ENCODE measurements at regions not wholly inside any gene's neighbourhood (a gene's known extent, or its start where the extent isn't known, plus 50 kb on each side); places are given as distances from the start of the nearest gene placed in this dataset.
A peak's percentile ranks its signal among the peaks of the same experiment; 100 is the strongest.

DNA sequence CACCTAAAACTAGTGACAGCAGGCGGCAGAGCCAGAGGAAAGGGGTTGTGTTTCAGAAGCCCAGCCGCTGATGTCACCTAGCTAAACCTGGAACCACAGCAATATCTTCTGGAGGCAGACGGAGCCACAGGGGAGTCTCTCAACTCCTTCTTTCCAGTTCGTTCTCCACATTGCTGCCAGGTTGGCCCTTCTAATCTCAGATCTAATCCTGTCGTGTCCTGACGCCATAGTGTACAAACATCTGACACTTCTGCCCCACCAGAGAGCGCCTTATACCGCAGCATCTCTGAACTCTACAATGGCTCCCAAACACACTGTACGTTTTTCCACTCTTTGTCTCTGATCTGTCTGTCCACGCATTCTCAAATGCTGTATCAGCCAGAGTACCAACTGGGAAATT lies 240.0 kb downstream of the SMARCA2 start:
- H4K8ac ChIP-seq (ENCODE audit: low read depth in 2 of 2, low read length in 2 of 2) = no peak overlapping the region
- no peak overlapping the region for H3K23ac ChIP-seq (ENCODE audit: low read depth, low read length)
- intact Hi-C loops (cut with micrococcal nuclease) = no loop called here
- H3K18ac ChIP-seq (ENCODE audit: low read depth, low read length) = no peak overlapping the region
- no peak overlapping the region for H2BK5ac ChIP-seq (ENCODE audit: low read depth, low read length, poor library complexity, severe bottlenecking)
- no peak overlapping the region for H2BK20ac ChIP-seq (ENCODE audit: low read depth, low read length)
- H2AK5ac ChIP-seq (ENCODE audit: low read depth, low read length) = no peak overlapping the region
- H4K91ac ChIP-seq (ENCODE audit: insufficient read depth, low read depth, low read length) = no peak overlapping the region
- dilution Hi-C loops (cut with HindIII; ENCODE audit: low sequenced_read_pairs, unreplicated experiment) = no loop called here
- no peaks in the 10 kb centered on the region for H3K9me1 ChIP-seq (ENCODE audit: insufficient read depth, low read length)
- TF ChIP-seq RCOR1 (IDR thresholded peaks at IDR 0.05; ENCODE audit: insufficient replicate concordance, low read length) (no peak), MAFK (IDR thresholded peaks at IDR 0.05; ENCODE audit: low read depth, low read length) (no peak), FOS (IDR thresholded peaks at IDR 0.05; ENCODE audit: low read depth, low read length) (no peak), POLR2A (IDR thresholded peaks at IDR 0.05; ENCODE audit: low read depth, low read length) (no peak), CTCF (conservative IDR thresholded peaks at IDR 0.05; ENCODE audit: low read depth, low read length) (no peak), MAZ (IDR thresholded peaks at IDR 0.05; ENCODE audit: borderline replicate concordance, low read depth, low read length) (no peak), RFX5 (IDR thresholded peaks at IDR 0.05; ENCODE audit: low read depth, low read length) (no peak), MXI1 (IDR thresholded peaks at IDR 0.05; ENCODE audit: borderline replicate concordance, low read depth, low read length) (no peak), NFE2L2 (IDR thresholded peaks at IDR 0.05; ENCODE audit: low read depth, low read length) (no peak), SMC3 (IDR thresholded peaks at IDR 0.05; ENCODE audit: low read depth, low read length) (no peak), CHD1 (IDR thresholded peaks at IDR 0.05; ENCODE audit: low read depth, low read length) (no peak)
- TF ChIP-seq, protein P1, sequence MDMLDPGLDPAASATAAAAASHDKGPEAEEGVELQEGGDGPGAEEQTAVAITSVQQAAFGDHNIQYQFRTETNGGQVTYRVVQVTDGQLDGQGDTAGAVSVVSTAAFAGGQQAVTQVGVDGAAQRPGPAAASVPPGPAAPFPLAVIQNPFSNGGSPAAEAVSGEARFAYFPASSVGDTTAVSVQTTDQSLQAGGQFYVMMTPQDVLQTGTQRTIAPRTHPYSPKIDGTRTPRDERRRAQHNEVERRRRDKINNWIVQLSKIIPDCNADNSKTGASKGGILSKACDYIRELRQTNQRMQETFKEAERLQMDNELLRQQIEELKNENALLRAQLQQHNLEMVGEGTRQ (IDR thresholded peaks at IDR 0.05; ENCODE audit: low read depth, low read length) = no peak
- ATAC-seq (ENCODE audit: low read depth) (no peak), DNase-seq (no peak)
- 97% methylated on average over 5 of the region's 10 CpGs; no CpG with 5 or more reads in 1 of the 2 experiments for WGBS, 2 experiments (ENCODE audit: extremely low coverage in 2 of 2, insufficient read length in 1 of 2)
- no peaks in the 10 kb centered on the region for H3K79me1 ChIP-seq (ENCODE audit: low read depth in 1 of 2, low read length in 2 of 2)
- ChIA-PET CTCF (no interaction called here), POLR2A (ENCODE audit: unreplicated experiment) (no interaction called here)
- H3K4me1 ChIP-seq (ENCODE audit: control insufficient read depth, insufficient read depth, low read length) = no peaks in the 10 kb centered on the region
- no peak overlapping the region for H3K9ac ChIP-seq (ENCODE audit: low read depth, low read length)
- in situ Hi-C loops (cut with MboI; ENCODE audit: low sequenced_read_pairs) = no loop called here
- H2AFZ ChIP-seq (replicated peaks; ENCODE audit: low read length, poor library complexity) = peak overlapping the region; percentile 4
- no peak overlapping the region for H3K4ac ChIP-seq (ENCODE audit: low read depth, low read length)
- H3K27me3 ChIP-seq (ENCODE audit: control insufficient read depth, insufficient read depth, low read length) = peaks cover 2% of the 10 kb centered on the region
- H3K4me3 ChIP-seq (ENCODE audit: insufficient read depth, low read depth, low read length) = no peak overlapping the region
- H4K20me1 ChIP-seq (ENCODE audit: insufficient read depth, low read length) = no peaks in the 10 kb centered on the region
- H3K4me2 ChIP-seq (ENCODE audit: low read depth, low read length) = no peak overlapping the region
- no peak overlapping the region for H2AK9ac ChIP-seq (replicated peaks; ENCODE audit: low read depth, low read length, poor library complexity)
- no peak overlapping the region for H2BK15ac ChIP-seq (ENCODE audit: low read depth, low read length)
- no TSS peak for BruUV-seq (replicated peaks)
- H3K36me3 ChIP-seq (ENCODE audit: control insufficient read depth, insufficient read depth, low read length) = no peaks in the 10 kb centered on the region
- H3K56ac ChIP-seq (ENCODE audit: extremely low read depth, insufficient read depth, low read length) = no peak overlapping the region
- no peaks in the 10 kb centered on the region for H3K9me3 ChIP-seq (ENCODE audit: control insufficient read depth, insufficient read depth, low read length)
- H3K27ac ChIP-seq (ENCODE audit: insufficient read depth, low read length) = no peak overlapping the region
- H4K5ac ChIP-seq (ENCODE audit: low read depth, low read length) = no peak overlapping the region
- no peak overlapping the region for H2BK120ac ChIP-seq (ENCODE audit: low read depth, low read length)
- H3K14ac ChIP-seq (replicated peaks; ENCODE audit: low read depth, low read length) = no peak overlapping the region

Measured in IMR-90 (cell line).